SU-DHL-6 (cell line): ENCODE measurements at regions not wholly inside any gene's neighbourhood (a gene's known extent, or its start where the extent isn't known, plus 50 kb on each side); places are given as distances from the start of the nearest gene placed in this dataset.

Experiments used
- H2AFZ ChIP-seq: fragments of 200-600 bp; sonication (generic); 2 replicates; pipeline ENCODE4 v1.6.1; 2014; ENCODE audit warnings: low read depth, mild to moderate bottlenecking, moderate library complexity, mixed read lengths, antibody characterized with exemption, low read length; ENCODE audit not compliant: severe bottlenecking
- H3F3A ChIP-seq: fragments of 200-600 bp; shearing (Covaris generic); 2 replicates; pipeline ENCODE4 v1.6.0; 2016; ENCODE audit warnings: antibody characterized with exemption, mild to moderate bottlenecking; ENCODE audit not compliant: insufficient read depth
- H3K27ac ChIP-seq: fragments of 200-600 bp; sonication (generic); 2 replicates; pipeline ENCODE4 v1.5.1; 2016; ENCODE audit warnings: low read depth, mild to moderate bottlenecking, low read length, moderate library complexity, mixed read lengths
- H3K27me3 ChIP-seq: fragments of 200-600 bp; sonication (generic), shearing (Covaris generic); 2 replicates; pipeline ENCODE4 v1.6.0; 2014; ENCODE audit warnings: mild to moderate bottlenecking, low read length
- H3K36me3 ChIP-seq: fragments of 200-600 bp; sonication (generic); 2 replicates; pipeline ENCODE4 v1.6.1; 2014; ENCODE audit warnings: mild to moderate bottlenecking, low read length, mixed read lengths
- H3K4me2 ChIP-seq: fragments of 300-600, 200-600 bp; shearing (Covaris generic), sonication (generic); 2 replicates; pipeline ENCODE4 v1.6.0; 2014; ENCODE audit warnings: low read length, low read depth, mild to moderate bottlenecking; ENCODE audit not compliant: poor library complexity, severe bottlenecking
- H3K4me3 ChIP-seq: fragments of 200-600 bp; sonication (generic); 2 replicates; pipeline ENCODE4 v1.5.1; 2014; ENCODE audit warnings: antibody characterized with exemption, low read length, mild to moderate bottlenecking, mixed read lengths; ENCODE audit not compliant: insufficient read depth, poor library complexity, severe bottlenecking
- H3K79me2 ChIP-seq: fragments of 200-600 bp; sonication (generic); 2 replicates; pipeline ENCODE4 v1.6.1; 2014; ENCODE audit warnings: mild to moderate bottlenecking, low read length, moderate library complexity; ENCODE audit not compliant: insufficient read depth
- H3K9ac ChIP-seq: fragments of 200-600 bp; sonication (generic); 2 replicates; pipeline ENCODE4 v1.7.0; 2014; ENCODE audit warnings: mild to moderate bottlenecking, low read length
- H3K9me2 ChIP-seq: fragments of 200-600 bp; sonication (generic); replicated peaks from 2 replicates; pipeline ENCODE4 v1.6.1; 2014; ENCODE audit warnings: low read length; ENCODE audit not compliant: insufficient read depth
- H3K9me3 ChIP-seq: fragments of 200-600 bp; sonication (generic); 2 replicates; pipeline ENCODE4 v1.6.1; 2014; ENCODE audit warnings: low read length, mixed read lengths; ENCODE audit not compliant: insufficient read depth
- H4K20me1 ChIP-seq: fragments of 200-600 bp; sonication (generic); 2 replicates; pipeline ENCODE4 v1.6.1; 2014; ENCODE audit warnings: low read depth, mild to moderate bottlenecking, antibody characterized with exemption, low read length, moderate library complexity, mixed read lengths
- CTCF ChIP-seq: fragments of 200-600 bp; sonication (generic); IDR thresholded peaks from one replicate; pipeline ENCODE4 v1.5.1; 2017; ENCODE audit warnings: antibody characterized with exemption, mild to moderate bottlenecking, low read length, moderate library complexity; ENCODE audit not compliant: insufficient read depth, poor library complexity, severe bottlenecking
- EZH2phosphoT487 ChIP-seq: fragments of 200-600 bp; sonication (generic), shearing (Covaris generic); conservative IDR thresholded peaks from 2 replicates; pipeline ENCODE4 v1.6.1; 2018; ENCODE audit warnings: mild to moderate bottlenecking, antibody characterized with exemption, low read length, moderate library complexity, mixed read lengths

GRCh38 chr2:15812187-15812780, 128.1 kb upstream of the MYCN start:
- Histone ChIP-seq H3K27ac (no peak overlapping the region), H3K36me3 (no peaks in the 10 kb centered on the region), H3K9ac (no peak overlapping the region), H3K79me2 (no peaks in the 10 kb centered on the region), H3K9me2 (no peaks in the 10 kb centered on the region), H3F3A (no peaks in the 10 kb centered on the region), H3K27me3 (no peaks in the 10 kb centered on the region), H2AFZ (no peak overlapping the region), H3K4me3 (no peak overlapping the region), H3K4me2 (no peak overlapping the region), H4K20me1 (no peaks in the 10 kb centered on the region), H3K9me3 (no peaks in the 10 kb centered on the region)
- TF ChIP-seq EZH2phosphoT487 (no peak), CTCF (no peak)

GRCh38 chr2:15813481-15814266, 126.7 kb upstream of the MYCN start:
- H3K9me2 ChIP-seq, result no peaks in the 10 kb centered on the region
- no peaks in the 10 kb centered on the region for H3K79me2 ChIP-seq
- no peak overlapping the region for H3K4me3 ChIP-seq
- no peaks in the 10 kb centered on the region for H4K20me1 ChIP-seq
- H3F3A ChIP-seq, result no peaks in the 10 kb centered on the region
- no peak overlapping the region for H3K9ac ChIP-seq
- H3K4me2 ChIP-seq, result no peak overlapping the region
- H3K27ac ChIP-seq, result no peak overlapping the region
- H2AFZ ChIP-seq, result no peak overlapping the region
- TF ChIP-seq CTCF, result no peak
- TF ChIP-seq EZH2phosphoT487, result no peak
- H3K27me3 ChIP-seq, result no peaks in the 10 kb centered on the region
- H3K36me3 ChIP-seq, result no peaks in the 10 kb centered on the region
- no peaks in the 10 kb centered on the region for H3K9me3 ChIP-seq

- Histone ChIP-seq H3K79me2 (no peaks in the 10 kb centered on the region), H3K4me3 (no peak overlapping the region), H3K27me3 (no peaks in the 10 kb centered on the region), H4K20me1 (no peaks in the 10 kb centered on the region), H3K9me2 (no peaks in the 10 kb centered on the region), H3K36me3 (no peaks in the 10 kb centered on the region), H3K27ac (no peak overlapping the region), H2AFZ (no peak overlapping the region), H3F3A (no peaks in the 10 kb centered on the region), H3K9ac (no peak overlapping the region), H3K9me3 (no peaks in the 10 kb centered on the region), H3K4me2 (no peak overlapping the region)
- TF ChIP-seq CTCF (no peak), EZH2phosphoT487 (no peak)
Observed at GRCh38 chr2:15814403-15814802, 125.9 kb upstream of the MYCN start.
